Pons (tissue), 1 donor: ENCODE measurements at regions not wholly inside any gene's neighbourhood (a gene's known extent, or its start where the extent isn't known, plus 50 kb on each side); places are given as distances from the start of the nearest gene placed in this dataset.

ENCODE experiments used
- DNase-seq: peaks from one replicate; pipeline ENCODE4 v3.0.0-alpha.2; 2016; ENCODE audit warnings: low spot score

DNA sequence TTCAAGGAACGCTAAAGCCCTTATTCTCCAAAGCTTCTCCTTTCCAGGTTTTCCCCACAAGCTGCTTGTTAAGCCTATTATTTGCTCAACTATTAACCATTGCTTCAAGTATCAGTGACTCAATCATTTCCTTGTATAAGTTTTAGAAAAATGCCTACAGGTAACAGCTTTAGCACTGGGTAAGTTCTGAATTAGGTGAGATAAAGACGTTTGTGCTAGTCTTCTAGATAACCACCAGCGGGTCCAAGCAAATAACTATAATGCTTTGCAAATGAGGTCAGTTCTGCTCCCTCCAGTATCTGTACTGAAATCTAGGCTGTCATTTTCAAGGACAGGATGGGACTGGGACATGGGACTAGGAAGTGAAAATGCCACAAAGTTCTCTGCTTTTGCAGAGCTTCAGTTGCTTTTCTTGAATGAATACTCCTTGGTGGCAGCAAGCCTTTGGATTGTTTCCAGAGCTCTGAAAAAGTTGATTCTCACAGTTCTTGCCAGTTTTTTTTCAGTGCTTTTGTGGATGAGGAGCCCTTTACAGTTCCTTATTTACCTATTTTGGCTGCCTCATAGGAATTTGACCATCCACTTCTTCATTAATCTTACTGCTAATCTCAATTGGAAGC is 1487.7 kb downstream of the EFNB2 start:
- DNase-seq: peak; percentile 58

DNA sequence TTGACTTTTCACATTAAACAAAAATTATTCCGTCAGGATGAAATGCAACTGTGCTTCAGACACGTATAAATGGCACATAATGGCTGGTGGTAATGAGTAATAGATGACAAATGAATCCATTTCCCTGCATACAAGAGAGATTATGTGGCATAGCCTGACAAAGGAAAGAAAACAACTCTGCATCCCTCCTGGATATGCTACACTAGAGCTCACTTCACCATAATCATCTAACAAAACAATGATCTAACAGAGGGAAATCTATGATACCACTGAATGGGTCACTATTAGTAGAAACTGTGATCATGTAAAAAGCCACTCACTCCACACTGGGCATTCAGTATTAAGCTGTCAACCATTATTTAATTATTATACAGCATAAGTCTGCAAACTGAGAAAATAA is 1498.4 kb downstream of the EFNB2 start:
- DNase-seq: no peak

DNA sequence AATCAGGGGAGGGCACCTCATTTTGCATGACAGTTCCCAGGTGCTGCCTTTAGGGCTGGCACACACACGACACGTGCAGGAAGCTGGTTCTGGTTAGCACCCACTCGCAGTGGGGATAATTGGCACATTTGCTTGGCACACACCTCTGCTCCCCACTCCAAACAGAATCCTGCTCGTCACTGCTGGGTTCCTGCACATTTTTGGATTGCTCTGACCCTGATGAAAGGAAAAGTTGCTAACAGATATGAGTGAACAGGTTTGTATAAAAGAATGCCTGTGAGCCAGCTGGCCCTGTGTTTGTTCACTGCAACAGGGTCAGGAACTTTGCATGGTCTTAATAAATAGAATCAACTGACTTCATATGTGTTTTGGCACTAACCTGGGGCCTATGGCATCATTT is 1500.4 kb downstream of the EFNB2 start:
- DNase-seq: no peak

DNA sequence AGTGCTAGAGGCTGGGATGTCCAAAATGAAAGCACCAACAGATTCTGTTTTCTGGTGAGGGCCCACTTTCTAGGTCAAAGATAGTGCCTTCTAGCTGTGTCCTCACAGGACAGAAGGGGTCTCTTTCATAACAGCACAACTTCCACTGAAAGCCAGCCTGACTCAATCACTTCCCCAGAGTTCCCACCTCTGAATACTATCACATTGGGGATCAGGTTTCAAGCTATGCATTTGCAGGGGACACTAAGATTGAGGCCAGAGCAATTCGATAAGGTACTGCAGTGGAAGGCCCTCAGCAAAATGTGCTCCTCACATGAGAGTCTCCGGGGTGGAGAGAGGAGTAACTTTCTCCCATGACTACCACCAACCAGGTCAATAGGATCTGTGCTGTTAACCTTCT is 1501.5 kb downstream of the EFNB2 start:
- no peak for DNase-seq

DNA sequence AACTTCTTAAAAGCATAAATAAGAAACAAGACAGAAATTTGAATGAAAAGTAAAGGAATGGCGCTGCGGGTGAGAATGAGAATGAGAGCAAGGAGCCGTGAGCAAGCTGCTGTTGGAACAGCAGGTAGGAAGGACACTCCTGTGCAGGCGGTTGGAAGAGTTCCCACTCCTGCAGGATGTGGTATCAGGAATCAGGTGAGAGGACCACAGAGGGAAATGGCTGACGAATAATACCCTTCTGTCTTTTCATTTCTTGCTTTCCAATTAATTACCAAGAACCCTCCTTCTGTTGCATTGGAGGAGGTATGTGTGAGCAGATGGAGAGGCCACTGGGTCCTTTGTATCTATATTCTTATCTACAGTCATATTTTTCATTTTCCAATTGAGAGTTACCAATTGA is 1504.2 kb downstream of the EFNB2 start:
- no peak for DNase-seq

DNA sequence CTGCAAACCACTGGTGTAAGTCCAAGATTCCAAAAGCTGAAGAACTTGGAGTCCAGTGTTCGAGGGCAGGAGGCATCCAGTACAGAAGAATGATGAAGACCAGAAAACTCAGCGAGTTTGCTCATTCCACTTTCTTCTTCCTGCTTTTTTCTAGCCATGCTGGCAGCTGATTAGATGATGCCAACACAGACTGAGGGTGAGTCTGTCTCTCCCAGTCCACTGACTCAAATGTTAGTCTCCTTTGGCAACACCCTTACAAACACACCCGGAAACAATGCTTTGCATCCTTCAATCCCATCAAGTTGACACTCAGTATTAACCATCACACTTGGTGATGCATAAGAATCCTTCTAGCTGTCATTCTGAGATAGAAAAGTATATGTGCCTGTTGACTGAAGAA is 1504.6 kb downstream of the EFNB2 start:
- no peak for DNase-seq

DNA sequence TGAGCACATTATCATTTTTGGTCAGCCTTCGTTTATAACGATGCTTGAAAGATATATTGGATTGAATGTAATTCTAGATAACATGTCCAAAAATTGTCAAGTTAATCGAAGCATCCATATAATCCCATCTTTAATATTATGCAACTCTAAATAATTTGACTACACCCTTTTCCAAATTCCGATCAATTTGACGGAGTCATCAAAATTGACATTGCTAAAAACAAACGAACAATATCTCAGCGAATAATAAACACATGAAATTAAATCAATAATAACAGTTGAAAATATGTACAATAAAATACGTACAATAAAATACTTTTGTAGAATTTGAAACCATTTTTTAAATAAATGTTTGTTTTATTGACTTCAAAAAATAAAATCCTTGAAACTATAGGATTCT is 1516.4 kb downstream of the EFNB2 start:
- DNase-seq: no peak

DNA sequence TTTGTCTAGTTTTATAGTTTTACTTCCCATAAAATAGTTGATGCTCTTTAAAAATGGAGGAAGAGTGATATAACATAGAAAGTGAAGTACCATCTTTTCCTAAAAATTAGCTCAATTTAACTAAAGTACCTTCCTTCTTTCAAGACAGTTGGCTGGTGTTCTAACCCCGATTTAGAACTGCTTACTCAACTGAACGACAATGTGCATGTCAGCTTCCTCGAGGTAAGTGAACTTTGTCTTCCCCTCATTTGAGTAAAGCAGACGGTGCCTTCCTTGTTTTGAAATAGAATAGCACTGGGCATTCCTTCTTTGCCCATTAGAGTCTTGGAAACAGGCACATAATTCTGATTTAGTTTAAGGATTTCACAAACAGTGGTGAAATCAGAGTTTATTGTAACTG is 1519.2 kb downstream of the EFNB2 start:
- DNase-seq: peak; percentile 69

DNA sequence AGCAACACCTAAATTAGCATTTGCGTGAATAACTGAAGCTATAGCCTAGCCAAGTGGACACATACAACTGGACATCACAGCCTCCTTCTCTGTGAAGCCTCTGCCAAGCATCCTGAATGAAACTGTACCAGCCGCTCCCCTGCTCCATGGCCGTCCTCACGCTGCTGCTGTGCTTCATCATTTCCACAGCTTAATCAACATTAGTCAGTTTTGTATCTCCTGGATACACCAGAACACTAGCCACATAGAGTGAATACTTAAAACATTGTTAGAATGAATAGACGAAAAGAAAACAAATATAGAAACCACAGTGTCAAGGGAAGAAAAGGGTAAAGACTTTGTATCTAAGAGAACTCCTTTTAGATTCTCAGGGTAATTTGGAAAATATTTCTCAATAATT is 1526.9 kb downstream of the EFNB2 start:
- no peak for DNase-seq

DNA sequence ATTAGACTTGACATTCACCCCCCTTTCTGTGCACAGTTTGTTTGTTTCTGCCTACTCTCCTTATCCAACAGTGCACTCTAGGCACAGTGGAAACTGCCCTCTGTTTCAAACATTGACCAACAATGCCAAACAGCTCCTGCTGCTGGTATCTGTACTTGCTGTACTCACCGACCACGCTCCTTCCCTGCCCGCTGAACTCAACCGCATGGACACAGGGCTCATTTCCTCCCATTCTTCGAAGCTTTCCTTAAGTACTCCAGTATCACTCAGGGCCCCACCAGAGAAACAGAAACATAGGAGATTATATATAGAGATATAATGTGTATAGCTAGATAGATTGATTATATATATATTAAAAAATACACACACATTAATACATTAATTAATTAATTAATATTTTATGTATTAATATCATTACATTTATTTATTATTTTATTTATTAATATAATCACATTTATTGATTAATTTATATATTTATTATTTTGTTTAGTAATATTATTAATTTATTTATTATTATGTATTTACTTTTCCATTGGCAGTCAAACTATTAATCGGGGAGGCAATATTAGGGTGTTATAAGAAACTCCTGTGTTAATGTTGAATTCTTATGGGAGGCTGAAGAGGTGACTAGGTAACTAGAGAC is 1528.2 kb downstream of the EFNB2 start:
- DNase-seq: no peak

DNA sequence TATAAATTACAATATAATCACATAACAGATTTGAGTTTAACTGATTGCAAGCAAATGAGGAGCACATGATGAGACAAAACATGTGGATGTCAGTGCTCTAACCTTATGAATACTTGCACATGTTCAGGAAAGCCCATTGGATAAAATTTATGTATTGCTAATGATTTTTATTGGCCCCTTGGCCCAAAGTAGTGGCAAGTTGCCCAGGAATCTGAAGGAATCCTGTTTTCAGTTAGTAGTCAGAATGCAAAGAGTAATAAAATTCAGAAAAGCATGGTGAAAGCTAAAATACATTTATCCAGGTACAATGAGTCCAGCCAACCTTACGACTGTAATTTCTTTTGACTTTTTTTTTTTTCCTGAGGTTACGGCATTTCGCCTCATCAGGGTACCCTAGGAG is 1539.4 kb downstream of the EFNB2 start:
- DNase-seq: no peak

DNA sequence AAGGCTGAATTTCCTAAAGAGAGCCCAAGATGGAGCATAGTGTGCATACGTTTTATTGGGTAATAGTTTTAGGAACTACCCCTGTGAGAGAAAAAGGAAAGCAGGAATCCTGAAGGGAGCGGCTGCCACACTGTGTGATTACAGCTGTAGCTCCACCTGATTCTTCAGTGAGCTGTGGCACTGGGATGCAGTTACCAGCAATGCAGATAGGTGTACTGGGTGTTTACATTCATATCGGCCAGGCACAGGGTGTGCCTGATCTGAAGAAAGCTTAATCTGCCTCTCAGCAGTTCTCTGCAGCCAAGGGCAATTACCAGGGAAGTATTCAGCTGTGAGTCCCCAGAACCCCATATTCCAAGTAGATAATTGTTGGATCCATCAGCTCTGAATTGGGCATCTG is 1541.8 kb downstream of the EFNB2 start:
- no peak for DNase-seq

DNA sequence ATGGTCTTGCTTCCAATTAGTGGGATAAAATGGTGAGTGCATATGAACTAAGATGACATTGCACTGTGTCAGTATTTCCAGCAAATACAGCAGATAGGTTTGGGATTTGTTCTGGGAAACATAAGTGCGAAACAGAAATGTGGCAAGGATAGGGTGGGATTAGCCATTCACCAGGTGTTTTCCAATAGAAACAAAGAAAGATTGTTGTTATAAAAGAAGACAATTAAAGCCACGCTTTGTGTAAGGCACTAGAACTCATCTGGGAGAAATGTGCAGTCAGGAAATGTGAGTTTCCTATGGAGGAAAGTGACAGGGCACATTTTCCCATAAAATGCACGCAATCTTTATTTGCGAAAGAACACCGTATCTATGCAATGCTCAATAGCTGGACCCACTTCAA is 1547.8 kb downstream of the EFNB2 start:
- no peak for DNase-seq

DNA sequence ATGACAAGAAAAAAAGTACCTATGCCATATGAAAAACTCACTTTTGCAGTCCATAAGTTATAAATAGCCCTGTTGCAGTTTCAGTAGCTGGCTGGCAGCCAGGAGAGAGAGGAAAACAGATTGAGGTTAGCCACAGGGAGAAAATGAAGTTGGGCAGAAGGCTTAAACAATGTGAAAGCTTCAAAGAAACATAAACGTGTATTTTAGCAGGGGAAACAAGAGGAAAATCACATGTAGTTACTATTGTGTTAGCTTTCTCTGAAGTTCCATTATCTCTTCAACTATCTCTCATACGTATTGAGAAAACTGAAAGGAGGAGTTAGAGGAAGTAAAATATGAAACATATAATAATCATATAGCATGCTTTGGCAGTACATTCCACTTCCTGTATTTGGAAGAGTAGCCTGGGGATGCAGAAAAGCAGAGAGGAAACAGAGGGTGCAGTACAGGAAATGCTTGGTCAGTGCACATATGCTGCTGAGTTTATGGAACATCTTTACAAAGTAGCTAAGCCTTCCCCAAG is 1551.1 kb downstream of the EFNB2 start:
- DNase-seq: peak; percentile 56

DNA sequence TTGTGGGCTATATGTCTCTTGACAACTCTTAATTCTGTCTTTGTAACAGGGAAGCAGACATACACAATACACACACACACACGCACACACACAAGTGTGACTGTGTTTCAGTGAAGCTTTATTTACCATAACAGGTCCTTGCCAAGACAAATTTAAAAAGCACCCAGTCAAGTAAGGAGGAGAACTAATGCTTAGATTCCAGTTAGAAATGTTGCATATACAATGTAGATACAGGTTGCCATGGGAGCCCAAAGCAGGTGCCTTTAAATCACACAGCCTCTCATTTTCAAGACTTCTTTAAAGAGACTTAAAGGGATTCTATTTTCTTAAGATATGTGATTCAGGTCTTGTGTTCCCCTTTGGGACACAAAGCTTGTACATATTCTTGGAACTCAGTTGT is 1551.9 kb downstream of the EFNB2 start:
- DNase-seq: no peak

DNA sequence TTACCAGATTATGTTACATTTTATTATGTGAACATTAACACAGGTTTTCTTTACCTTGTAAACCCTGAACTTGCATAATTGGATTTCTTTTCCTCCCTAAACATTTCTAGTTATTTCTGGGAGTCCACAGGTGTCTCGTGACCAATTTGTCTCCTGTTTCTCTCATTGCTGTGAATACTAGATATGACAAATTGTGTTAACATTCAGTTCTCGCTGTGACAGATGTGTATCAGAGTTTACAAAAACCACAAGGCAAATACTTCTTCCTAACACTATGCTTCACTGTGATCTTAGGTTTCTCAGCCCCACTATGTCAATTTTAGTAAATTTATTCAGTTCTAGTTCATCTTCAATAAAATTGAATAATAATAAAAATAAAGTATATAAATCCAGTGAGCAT is 1554.9 kb downstream of the EFNB2 start:
- no peak for DNase-seq

DNA sequence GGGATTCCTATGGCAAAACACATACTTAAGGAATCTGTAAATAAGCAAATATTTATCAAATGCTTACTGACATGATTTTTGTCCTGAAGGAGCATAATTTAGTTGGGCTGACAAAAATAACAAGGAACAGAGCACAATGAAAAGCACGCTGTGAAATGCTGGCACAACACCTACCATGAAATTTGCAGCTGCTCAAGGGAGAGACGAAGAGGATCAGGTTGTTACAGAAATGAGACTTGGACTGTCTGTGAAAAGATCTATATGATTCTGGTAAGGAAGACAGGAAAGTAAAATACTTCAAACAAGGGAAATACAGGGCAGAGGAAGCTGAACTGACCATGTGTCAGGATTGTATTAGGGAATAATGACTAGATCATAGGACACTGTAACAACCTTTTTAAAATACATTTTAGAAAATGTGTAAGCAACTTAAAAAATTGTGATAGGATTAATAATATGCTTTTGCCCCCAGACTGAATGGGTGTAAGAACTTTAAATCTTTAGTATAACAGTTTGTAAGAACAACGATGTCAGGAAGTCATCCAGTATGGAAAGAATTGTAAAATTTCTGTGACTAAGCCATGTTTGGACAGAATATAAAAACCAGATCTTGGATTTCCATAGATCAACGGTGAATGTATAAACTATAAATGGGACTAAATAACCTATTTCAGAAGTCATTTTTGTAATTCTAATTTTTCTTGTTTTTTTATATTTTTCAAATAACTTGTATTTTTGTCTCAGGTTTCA is 1556.0 kb downstream of the EFNB2 start:
- no peak for DNase-seq

DNA sequence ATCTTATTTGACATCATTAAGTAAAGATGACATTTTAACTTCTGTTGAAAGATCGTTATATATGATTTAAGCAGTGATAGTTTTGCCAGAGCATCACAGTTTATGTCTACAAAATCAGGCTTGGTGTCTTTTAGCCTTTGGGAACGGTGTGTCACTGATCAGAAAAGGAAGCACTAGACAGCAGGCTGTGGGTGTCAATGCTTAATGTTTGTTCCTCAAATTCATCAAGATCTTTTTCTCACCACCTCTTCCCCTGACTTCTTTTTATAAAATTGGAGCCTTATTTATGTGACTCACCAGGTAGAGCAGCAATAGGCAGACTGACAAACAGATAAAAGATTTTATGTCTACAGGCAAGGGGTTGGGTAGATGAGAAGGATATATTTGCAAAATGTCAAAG is 1558.5 kb downstream of the EFNB2 start:
- peak; percentile 33 for DNase-seq

DNA sequence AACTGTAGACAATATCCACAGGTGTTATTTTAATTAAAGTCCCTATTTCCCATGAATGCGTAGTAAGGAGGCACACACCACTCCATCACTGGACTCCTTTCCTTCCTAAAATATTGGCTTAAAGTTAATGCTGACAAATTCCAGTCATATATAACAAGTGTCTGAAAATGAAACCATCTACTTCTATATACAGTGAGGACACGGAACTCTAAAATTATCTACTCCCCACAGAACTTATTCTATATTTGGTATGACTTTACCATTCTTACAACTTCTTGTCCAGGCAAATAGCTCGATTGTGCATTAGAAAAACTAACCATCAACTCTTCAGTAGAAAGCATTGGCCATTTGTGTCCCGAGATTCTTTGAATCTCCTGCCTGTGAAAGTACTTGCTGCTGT is 1560.2 kb downstream of the EFNB2 start:
- peak; percentile 12 for DNase-seq

DNA sequence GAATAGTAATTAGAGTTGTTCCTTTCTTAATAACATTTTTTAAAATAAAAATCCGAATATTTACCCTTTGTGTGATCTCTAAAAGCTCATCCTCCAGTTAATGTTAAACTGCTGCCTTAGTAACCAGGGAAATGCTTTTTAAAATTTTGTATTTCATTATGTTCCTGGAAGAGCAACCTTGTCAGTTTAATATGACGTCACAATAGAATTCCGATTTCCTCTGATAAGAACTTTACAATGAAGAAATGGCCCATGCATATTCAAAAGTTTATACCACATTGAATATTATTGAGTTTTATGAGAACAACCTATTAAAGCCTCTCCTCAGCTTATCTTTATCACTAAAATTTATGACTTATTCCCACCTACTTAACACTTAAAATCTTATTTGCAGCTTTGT is 1566.6 kb downstream of the EFNB2 start:
- DNase-seq: no peak

DNA sequence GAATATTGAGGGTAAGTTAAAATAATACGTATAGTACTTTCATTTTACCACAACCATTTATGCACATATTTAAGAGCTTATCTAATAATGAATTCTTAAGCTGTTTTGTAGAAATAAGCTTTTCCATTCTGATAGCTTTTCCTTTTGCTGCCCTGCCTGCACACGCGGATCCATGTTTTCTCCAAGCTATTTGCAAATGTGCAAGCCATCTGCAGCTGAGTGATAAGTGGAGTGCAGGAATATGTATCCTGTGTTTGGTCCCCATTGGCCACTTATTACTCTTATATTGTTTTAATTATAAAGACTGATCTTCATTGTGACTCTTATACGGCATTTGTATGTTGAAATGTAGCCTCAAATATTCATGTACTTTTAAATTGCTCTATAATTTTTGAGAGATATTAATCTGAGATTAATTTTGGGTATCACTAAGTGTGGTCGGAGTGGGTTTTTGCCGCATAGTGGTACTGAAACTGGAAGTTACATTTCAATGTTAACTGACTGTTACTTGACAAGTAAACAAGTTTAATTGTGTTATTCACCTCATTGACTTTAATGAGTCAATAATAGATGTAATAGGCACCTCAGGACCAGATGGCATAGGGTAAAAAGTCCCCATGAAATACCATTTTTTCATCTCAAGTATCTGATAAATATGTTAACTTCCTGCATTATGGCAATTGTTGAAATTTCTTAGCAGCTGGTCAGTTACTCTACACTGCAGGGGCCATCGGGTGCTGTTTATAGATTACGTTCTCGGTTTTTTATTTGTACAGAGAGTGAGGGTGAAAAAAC is 1567.4 kb downstream of the EFNB2 start:
- no peak for DNase-seq

DNA sequence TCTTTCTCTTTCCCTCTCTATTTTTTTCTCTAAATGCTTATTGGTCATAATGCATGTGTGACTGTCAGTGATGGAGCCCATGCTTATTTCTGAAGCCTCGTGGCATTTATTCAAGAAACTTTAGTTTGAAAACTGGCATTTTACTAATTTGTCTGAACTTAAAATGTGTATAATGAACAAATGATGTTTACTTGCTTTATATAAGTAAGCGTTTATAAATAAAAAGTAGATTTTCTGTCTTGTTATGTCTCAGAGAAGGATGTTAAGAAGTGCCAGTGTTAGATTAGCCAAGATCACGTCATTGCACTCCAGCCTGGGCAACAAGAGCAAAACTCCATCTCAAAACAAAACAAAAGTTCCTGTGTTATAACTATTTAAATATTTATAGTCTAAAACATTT is 1568.1 kb downstream of the EFNB2 start:
- no peak for DNase-seq

DNA sequence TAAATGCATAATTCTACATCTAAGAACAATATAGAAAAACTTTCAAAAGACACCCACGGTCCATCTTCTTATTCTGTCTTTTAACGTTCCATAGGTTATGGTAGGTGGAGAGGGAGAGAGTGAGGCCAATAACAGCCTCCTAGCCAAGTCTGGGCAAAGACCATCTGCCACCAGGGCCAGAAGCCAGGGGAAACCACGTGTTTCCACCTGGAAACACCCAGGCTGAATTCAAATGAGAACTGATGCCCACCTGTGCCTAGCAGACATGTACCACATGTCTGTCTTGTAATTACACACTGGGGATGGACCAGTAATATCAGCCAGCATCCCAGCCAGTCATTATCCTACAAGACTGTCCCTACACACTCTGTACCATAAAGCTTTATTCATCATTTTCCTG is 1573.1 kb downstream of the EFNB2 start:
- no peak for DNase-seq
